HCT116 (cell line): ENCODE measurements at regions not wholly inside any gene's neighbourhood (a gene's known extent, or its start where the extent isn't known, plus 50 kb on each side); places are given as distances from the start of the nearest gene placed in this dataset.

ENCODE experiments used
- EZH2 ChIP-seq: fragments of 200-600 bp; sonication (generic); IDR thresholded peaks from 2 replicates; pipeline ENCODE4 v1.6.1; 2017; ENCODE audit warnings: antibody characterized with exemption, mixed run types
- EZH2phosphoT487 ChIP-seq: fragments of 200-600 bp; IDR thresholded peaks from 2 replicates; pipeline ENCODE4 v1.6.1; 2018; ENCODE audit warnings: antibody characterized with exemption, borderline replicate concordance
- JUND ChIP-seq: IDR thresholded peaks from 2 replicates; pipeline ENCODE4 v1.6.1; 2012
- POLR2A ChIP-seq: IDR thresholded peaks from 2 replicates; pipeline ENCODE4 v1.7.0; 2011; ENCODE audit warnings: borderline replicate concordance; ENCODE audit not compliant: insufficient read depth, insufficient read length; ENCODE audit errors: extremely low read depth
- POLR2AphosphoS5 ChIP-seq: IDR thresholded peaks from 2 replicates; pipeline ENCODE4 v1.6.1; 2011; ENCODE audit warnings: mild to moderate bottlenecking, low read depth, low read length, moderate library complexity
- RAD21 ChIP-seq: IDR thresholded peaks from 2 replicates; pipeline ENCODE4 v1.6.1; 2012; ENCODE audit warnings: low read depth, mild to moderate bottlenecking
- SP1 ChIP-seq: IDR thresholded peaks from 2 replicates; pipeline ENCODE4 v1.6.1; 2012; ENCODE audit warnings: low read depth
- TCF7L2 ChIP-seq: IDR thresholded peaks from 2 replicates; pipeline ENCODE4 v1.7.0; 2011; ENCODE audit warnings: borderline replicate concordance, inconsistent platforms; ENCODE audit not compliant: insufficient read depth, insufficient read length; ENCODE audit errors: extremely low read depth
- YY1 ChIP-seq: IDR thresholded peaks from 2 replicates; pipeline ENCODE4 v1.6.1; 2011; ENCODE audit warnings: low read length, low read depth, moderate library complexity, mild to moderate bottlenecking; ENCODE audit not compliant: insufficient replicate concordance; ENCODE audit errors: extremely low read depth
- ZFX ChIP-seq: fragments of 450-650 bp; IDR thresholded peaks from 2 replicates; pipeline ENCODE4 v1.6.1; 2017
- ZNF274 ChIP-seq: fragments of 200-500 bp; sonication (Bioruptor generic); IDR thresholded peaks from 2 replicates; pipeline ENCODE4 v1.6.1; 2014; ENCODE audit warnings: mild to moderate bottlenecking, low read depth, low read length, inconsistent platforms
- TF ChIP-seq, protein P1 (sequence below), 3 experiments: fragments of 200-600 bp in 1 of 3; sonication (generic) in 1 of 3; IDR thresholded peaks in 2 of 3; conservative IDR thresholded peaks in 1 of 3; 2 replicates each; pipeline ENCODE4 v1.5.1; 2012 to 2017; ENCODE audit warnings: low read depth in 2 of 3, low read length in 2 of 3, antibody characterized with exemption in 1 of 3, borderline replicate concordance in 1 of 3, control low read depth in 1 of 3, mild to moderate bottlenecking in 1 of 3, mixed read lengths in 1 of 3, mixed run types in 1 of 3, moderate library complexity in 1 of 3; ENCODE audit not compliant: insufficient read depth in 1 of 3

GRCh38 chr16:55955845-55956244, 80.7 kb upstream of the CES5A start:
- TF ChIP-seq POLR2AphosphoS5, result no peak
- TF ChIP-seq TCF7L2, result no peak
- TF ChIP-seq YY1, result no peak
- no peak for TF ChIP-seq POLR2A
- no peak for TF ChIP-seq ZNF274
- TF ChIP-seq, protein P1, sequence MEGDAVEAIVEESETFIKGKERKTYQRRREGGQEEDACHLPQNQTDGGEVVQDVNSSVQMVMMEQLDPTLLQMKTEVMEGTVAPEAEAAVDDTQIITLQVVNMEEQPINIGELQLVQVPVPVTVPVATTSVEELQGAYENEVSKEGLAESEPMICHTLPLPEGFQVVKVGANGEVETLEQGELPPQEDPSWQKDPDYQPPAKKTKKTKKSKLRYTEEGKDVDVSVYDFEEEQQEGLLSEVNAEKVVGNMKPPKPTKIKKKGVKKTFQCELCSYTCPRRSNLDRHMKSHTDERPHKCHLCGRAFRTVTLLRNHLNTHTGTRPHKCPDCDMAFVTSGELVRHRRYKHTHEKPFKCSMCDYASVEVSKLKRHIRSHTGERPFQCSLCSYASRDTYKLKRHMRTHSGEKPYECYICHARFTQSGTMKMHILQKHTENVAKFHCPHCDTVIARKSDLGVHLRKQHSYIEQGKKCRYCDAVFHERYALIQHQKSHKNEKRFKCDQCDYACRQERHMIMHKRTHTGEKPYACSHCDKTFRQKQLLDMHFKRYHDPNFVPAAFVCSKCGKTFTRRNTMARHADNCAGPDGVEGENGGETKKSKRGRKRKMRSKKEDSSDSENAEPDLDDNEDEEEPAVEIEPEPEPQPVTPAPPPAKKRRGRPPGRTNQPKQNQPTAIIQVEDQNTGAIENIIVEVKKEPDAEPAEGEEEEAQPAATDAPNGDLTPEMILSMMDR (IDR thresholded peaks at IDR 0.05 in 2 of 3, conservative IDR thresholded peaks at IDR 0.05 in 1 of 3; ENCODE audit: borderline replicate concordance in 1 of 3, insufficient read depth in 1 of 3, low read depth in 2 of 3, low read length in 2 of 3), result no peak
- TF ChIP-seq SP1, result no peak
- TF ChIP-seq EZH2phosphoT487, result no peak
- no peak for TF ChIP-seq ZFX
- no peak for TF ChIP-seq RAD21
- no peak for TF ChIP-seq JUND
- no peak for TF ChIP-seq EZH2
